SK-N-SH treated with all-trans-retinoic acid at 6 μM for 48 hours (cell line): ENCODE measurements at regions not wholly inside any gene's neighbourhood (a gene's known extent, or its start where the extent isn't known, plus 50 kb on each side); places are given as distances from the start of the nearest gene placed in this dataset.

Experiments used
- ATAC-seq: fragments of 200-7000 bp; cut with Tn5 transposase; 3 replicates; pipeline ENCODE4 v1.9.1; 2020; ENCODE audit warnings: mild to moderate bottlenecking, moderate library complexity
- ARNTL ChIP-seq: fragments of 450-650 bp; formaldehyde crosslinking; IDR thresholded peaks from 2 replicates; pipeline ENCODE4 v1.5.0; 2020; ENCODE audit warnings: low read depth, mild to moderate bottlenecking, moderate library complexity, borderline replicate concordance
- BACH2 ChIP-seq: fragments of 250-450 bp; sonication (Bioruptor Pico); IDR thresholded peaks from 2 replicates; pipeline ENCODE4 v1.9.0; 2021; ENCODE audit warnings: mild to moderate bottlenecking, borderline replicate concordance
- CREB5 ChIP-seq: fragments of 250-450 bp; sonication (Bioruptor Pico); IDR thresholded peaks from 2 replicates; pipeline ENCODE4 v1.5.1; 2020; ENCODE audit warnings: low read depth, mild to moderate bottlenecking, moderate library complexity
- CSDC2 ChIP-seq: fragments of 250-450 bp; sonication (Bioruptor Pico); IDR thresholded peaks from 2 replicates; pipeline ENCODE4 v1.5.0; 2020; ENCODE audit warnings: mild to moderate bottlenecking, moderate library complexity
- CSRNP3 ChIP-seq: fragments of 250-450 bp; sonication (Bioruptor Pico); IDR thresholded peaks from 2 replicates; pipeline ENCODE4 v1.5.1; 2021; ENCODE audit warnings: mild to moderate bottlenecking, moderate library complexity
- ESRRG ChIP-seq: fragments of 250-450 bp; sonication (Bioruptor Pico); IDR thresholded peaks from 2 replicates; pipeline ENCODE4 v1.6.1; 2021; ENCODE audit warnings: mild to moderate bottlenecking
- GLIS3 ChIP-seq: fragments of 250-450 bp; sonication (Bioruptor Pico); IDR thresholded peaks from 2 replicates; pipeline ENCODE4 v1.5.0; 2020; ENCODE audit warnings: mild to moderate bottlenecking, moderate library complexity
- ISL1 ChIP-seq: fragments of 250-450 bp; sonication (Bioruptor Pico); IDR thresholded peaks from 2 replicates; pipeline ENCODE4 v2.1.2; 2022; ENCODE audit warnings: mild to moderate bottlenecking, moderate library complexity
- POU6F1 ChIP-seq: fragments of 250-450 bp; sonication (Bioruptor Pico); IDR thresholded peaks from 2 replicates; pipeline ENCODE4 v1.8.0; 2021; ENCODE audit warnings: low read depth, mild to moderate bottlenecking, moderate library complexity, borderline replicate concordance
- PPARA ChIP-seq: fragments of 250-450 bp; sonication (Bioruptor Pico); IDR thresholded peaks from 2 replicates; pipeline ENCODE4 v1.5.0; 2020; ENCODE audit warnings: mild to moderate bottlenecking, borderline replicate concordance
- RARB ChIP-seq: fragments of 250-450 bp; sonication (Bioruptor Pico); IDR thresholded peaks from 2 replicates; pipeline ENCODE4 v1.8.0; 2021; ENCODE audit warnings: mild to moderate bottlenecking, moderate library complexity
- SNAI2 ChIP-seq: fragments of 250-450 bp; sonication (Bioruptor Pico); IDR thresholded peaks from 2 replicates; pipeline ENCODE4 v1.5.0; 2020; ENCODE audit warnings: mild to moderate bottlenecking, moderate library complexity
- TCF4 ChIP-seq: fragments of 250-450 bp; sonication (Bioruptor Pico); IDR thresholded peaks from 2 replicates; pipeline ENCODE4 v1.8.0; 2021; ENCODE audit warnings: mild to moderate bottlenecking, moderate library complexity, borderline replicate concordance
- TOX ChIP-seq: fragments of 250-450 bp; sonication (Bioruptor Pico); IDR thresholded peaks from 2 replicates; pipeline ENCODE4 v1.8.0; 2021; ENCODE audit warnings: mild to moderate bottlenecking, moderate library complexity, borderline replicate concordance
- TSHZ2 ChIP-seq: fragments of 250-450 bp; sonication (Bioruptor Pico); IDR thresholded peaks from 2 replicates; pipeline ENCODE4 v1.5.0; 2020; ENCODE audit warnings: mild to moderate bottlenecking, moderate library complexity
- ZC3H10 ChIP-seq: fragments of 250-450 bp; sonication (Bioruptor Pico); IDR thresholded peaks from 2 replicates; pipeline ENCODE4 v1.5.1; 2021; ENCODE audit warnings: mild to moderate bottlenecking, moderate library complexity
- ZFP3 ChIP-seq: fragments of 250-450 bp; sonication (Bioruptor Pico); IDR thresholded peaks from 2 replicates; pipeline ENCODE4 v1.5.0; 2020; ENCODE audit warnings: mild to moderate bottlenecking, moderate library complexity
- ZFP30 ChIP-seq: fragments of 450-650 bp; formaldehyde crosslinking; IDR thresholded peaks from 2 replicates; pipeline ENCODE4 v1.5.0; 2022; ENCODE audit warnings: mild to moderate bottlenecking, moderate library complexity
- ZNF565 ChIP-seq: fragments of 450-650 bp; formaldehyde crosslinking; conservative IDR thresholded peaks from 2 replicates; pipeline ENCODE4 v1.5.0; 2020; ENCODE audit warnings: low read depth, mild to moderate bottlenecking, moderate library complexity
- ZNF70 ChIP-seq: fragments of 450-650 bp; formaldehyde crosslinking; IDR thresholded peaks from 2 replicates; pipeline ENCODE4 v1.5.0; 2020; ENCODE audit warnings: mild to moderate bottlenecking, moderate library complexity
- ZNF8 ChIP-seq: fragments of 450-650 bp; formaldehyde crosslinking; IDR thresholded peaks from 2 replicates; pipeline ENCODE4 v1.5.0; 2020; ENCODE audit warnings: mild to moderate bottlenecking, moderate library complexity
- TF ChIP-seq, protein P1 (sequence below): fragments of 250-450 bp; sonication (Bioruptor Pico); IDR thresholded peaks from 2 replicates; pipeline ENCODE4 v1.8.0; 2020; ENCODE audit warnings: mild to moderate bottlenecking, moderate library complexity, borderline replicate concordance

GRCh38 chr17:79437081-79437480 lies 173.8 kb downstream of the RBFOX3 start:
- ATAC-seq, result no peak
- no peak for TF ChIP-seq ZFP30 (CRISPR knock-in tag)
- TF ChIP-seq ZNF70 (CRISPR knock-in tag), result no peak
- no peak for TF ChIP-seq ARNTL (CRISPR knock-in tag)
- no peak for TF ChIP-seq ISL1 (CRISPR knock-in tag)
- no peak for TF ChIP-seq PPARA (CRISPR knock-in tag)
- TF ChIP-seq CREB5 (CRISPR knock-in tag), result no peak
- TF ChIP-seq ZNF565 (CRISPR knock-in tag), result no peak
- no peak for TF ChIP-seq ZC3H10
- no peak for TF ChIP-seq ZFP3
- TF ChIP-seq TCF4 (CRISPR knock-in tag), result no peak

- ATAC-seq, result no peak
- TF ChIP-seq TCF4 (CRISPR knock-in tag) (no peak), RARB (CRISPR knock-in tag) (no peak), ARNTL (CRISPR knock-in tag) (no peak), CSRNP3 (no peak), ISL1 (CRISPR knock-in tag) (no peak), ZNF565 (CRISPR knock-in tag) (no peak), ZFP3 (no peak), GLIS3 (CRISPR knock-in tag) (no peak), TSHZ2 (CRISPR knock-in tag) (no peak)
These were observed 174.9 kb downstream of the RBFOX3 start for GRCh38 chr17:79435962-79436361.

GRCh38 chr17:79435296-79435695 lies 175.6 kb downstream of the RBFOX3 start:
- no peak for ATAC-seq
- TF ChIP-seq TCF4 (CRISPR knock-in tag) (no peak), ZNF8 (CRISPR knock-in tag) (no peak), TSHZ2 (CRISPR knock-in tag) (no peak), BACH2 (CRISPR knock-in tag) (no peak), ISL1 (CRISPR knock-in tag) (no peak), CSRNP3 (no peak), SNAI2 (CRISPR knock-in tag) (no peak), POU6F1 (CRISPR knock-in tag) (no peak), RARB (CRISPR knock-in tag) (no peak), ZNF70 (CRISPR knock-in tag) (no peak), ZFP30 (CRISPR knock-in tag) (no peak), CREB5 (CRISPR knock-in tag) (no peak), ESRRG (CRISPR knock-in tag) (no peak), ZNF565 (CRISPR knock-in tag) (no peak), GLIS3 (CRISPR knock-in tag) (no peak), TOX (CRISPR knock-in tag) (no peak), CSDC2 (CRISPR knock-in tag) (no peak)
- TF ChIP-seq, protein P1, sequence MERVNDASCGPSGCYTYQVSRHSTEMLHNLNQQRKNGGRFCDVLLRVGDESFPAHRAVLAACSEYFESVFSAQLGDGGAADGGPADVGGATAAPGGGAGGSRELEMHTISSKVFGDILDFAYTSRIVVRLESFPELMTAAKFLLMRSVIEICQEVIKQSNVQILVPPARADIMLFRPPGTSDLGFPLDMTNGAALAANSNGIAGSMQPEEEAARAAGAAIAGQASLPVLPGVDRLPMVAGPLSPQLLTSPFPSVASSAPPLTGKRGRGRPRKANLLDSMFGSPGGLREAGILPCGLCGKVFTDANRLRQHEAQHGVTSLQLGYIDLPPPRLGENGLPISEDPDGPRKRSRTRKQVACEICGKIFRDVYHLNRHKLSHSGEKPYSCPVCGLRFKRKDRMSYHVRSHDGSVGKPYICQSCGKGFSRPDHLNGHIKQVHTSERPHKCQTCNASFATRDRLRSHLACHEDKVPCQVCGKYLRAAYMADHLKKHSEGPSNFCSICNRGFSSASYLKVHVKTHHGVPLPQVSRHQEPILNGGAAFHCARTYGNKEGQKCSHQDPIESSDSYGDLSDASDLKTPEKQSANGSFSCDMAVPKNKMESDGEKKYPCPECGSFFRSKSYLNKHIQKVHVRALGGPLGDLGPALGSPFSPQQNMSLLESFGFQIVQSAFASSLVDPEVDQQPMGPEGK (CRISPR knock-in tag), result no peak
